ENCODE measurements at regions not wholly inside any gene's neighbourhood (a gene's known extent, or its start where the extent isn't known, plus 50 kb on each side); places are given as distances from the start of the nearest gene placed in this dataset.

- TF ChIP-seq TAF1 (IDR thresholded peaks at IDR 0.05; ENCODE audit: borderline replicate concordance, low read depth, low read length) (no peak), POLR2A (IDR thresholded peaks at IDR 0.05; ENCODE audit: low read depth, low read length) (no peak), POLR2AphosphoS5 (IDR thresholded peaks at IDR 0.05; ENCODE audit: low read depth, low read length) (no peak)
These were observed 274.9 kb upstream of the DNAJC19 start for GRCh38 chr3:181264486-181264885.
